A204.1 (cell line): ENCODE measurements at regions not wholly inside any gene's neighbourhood (a gene's known extent, or its start where the extent isn't known, plus 50 kb on each side); places are given as distances from the start of the nearest gene placed in this dataset.
A peak's percentile ranks its signal among the peaks of the same experiment; 100 is the strongest.

Experiments
- FAIRE-seq: peaks from 2 replicates; lab custom pipeline; 2012; peaks lifted over from hg19 to GRCh38; lab: Jason Lieb, UNC

DNA sequence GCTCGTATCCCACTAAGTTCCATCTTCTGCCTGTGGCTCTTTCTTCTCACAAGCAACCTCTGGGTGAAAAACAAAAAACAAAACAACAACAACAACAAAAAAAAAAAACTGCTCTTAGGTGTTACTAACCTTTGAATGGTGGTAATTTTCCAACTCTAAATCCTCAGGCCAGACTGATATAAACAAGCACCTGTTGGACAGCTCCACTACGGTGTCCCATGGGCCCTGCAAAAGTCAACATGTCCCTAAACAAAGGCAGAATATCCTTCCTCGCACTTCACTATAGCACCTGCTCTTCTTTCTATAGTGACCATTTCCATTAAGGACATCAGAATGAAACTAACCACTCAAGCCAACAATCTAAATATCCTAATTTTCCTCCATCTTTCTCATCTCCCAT is 54.6 kb upstream of the PARM1 start:
- no peak for FAIRE-seq

DNA sequence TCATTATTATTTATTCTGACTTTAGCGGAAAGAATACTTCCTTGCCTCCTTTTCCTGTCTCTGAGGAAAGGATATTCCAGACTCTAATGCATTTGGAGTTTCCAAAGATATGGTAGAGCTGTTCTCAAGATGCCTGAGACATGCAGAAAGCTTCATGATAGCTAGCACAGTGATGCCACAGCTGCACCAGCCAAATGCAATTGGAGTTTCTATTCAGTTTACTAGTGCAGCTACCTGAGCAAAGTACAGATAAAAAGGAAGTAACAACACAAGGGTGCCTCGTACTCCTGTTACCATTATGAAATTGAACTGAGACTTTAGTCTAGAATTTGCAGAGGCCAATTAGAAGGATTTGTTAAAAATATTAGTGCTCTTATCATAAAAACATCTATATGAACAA is 57.5 kb upstream of the PARM1 start:
- no peak for FAIRE-seq

DNA sequence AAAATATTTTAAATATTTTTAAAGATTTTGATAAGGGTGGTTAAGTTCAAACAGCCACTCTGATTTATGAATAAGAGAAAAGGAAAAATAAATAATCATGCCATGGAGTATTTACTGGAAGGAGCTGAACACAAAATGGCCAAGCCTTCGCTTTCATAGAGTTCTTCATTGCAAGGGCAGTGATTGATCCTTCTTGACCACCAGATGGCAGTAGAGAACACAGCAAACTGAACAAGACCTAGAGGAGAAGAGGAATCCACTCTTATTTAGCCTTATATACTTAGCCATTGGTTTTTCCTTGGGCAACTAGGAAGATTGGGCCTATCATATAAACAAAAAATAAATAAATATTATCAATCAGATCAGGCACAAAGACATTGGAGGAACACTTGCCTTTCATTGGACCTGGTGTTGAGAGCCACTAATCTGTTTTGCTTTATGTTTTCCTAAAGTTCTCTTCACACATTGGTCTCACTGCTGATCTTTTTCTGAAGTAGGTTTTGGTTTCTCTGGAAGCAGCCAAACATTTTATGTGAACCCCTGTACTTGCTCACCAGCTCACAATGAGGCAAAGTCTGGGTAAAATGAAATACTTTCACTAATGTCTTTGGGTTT is 58.1 kb upstream of the PARM1 start:
- FAIRE-seq, result peak; percentile 91

GRCh38 chr4:74873545-74874301 is 59.2 kb upstream of the PARM1 start:
- FAIRE-seq, result no peak

GRCh38 chr4:74858921-74859562 is 64.7 kb upstream of the BTC start:
- no peak for FAIRE-seq

DNA sequence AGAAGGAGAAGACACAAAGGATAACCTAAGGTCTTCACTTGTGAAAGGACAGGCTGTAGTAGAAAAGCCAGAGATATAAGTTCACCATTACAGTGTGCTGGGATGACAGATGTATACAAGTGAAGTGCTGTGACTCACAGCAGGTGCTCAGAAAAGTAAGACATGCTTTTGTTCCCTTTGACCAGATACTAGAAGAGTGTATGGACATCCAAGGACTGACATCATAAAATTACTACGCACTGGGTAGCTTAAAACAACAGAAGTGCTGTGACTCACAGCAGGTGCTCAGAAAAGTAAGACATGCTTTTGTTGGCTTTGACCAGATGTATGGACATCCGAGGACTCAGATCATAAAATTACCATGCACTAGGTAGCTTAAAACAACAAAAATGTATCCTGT is 61.6 kb upstream of the BTC start:
- no peak for FAIRE-seq

- FAIRE-seq, result no peak
Measured at GRCh38 chr4:74848774-74849173, 54.5 kb upstream of the BTC start.

GRCh38 chr4:74845834-74846233 is 51.5 kb upstream of the BTC start:
- FAIRE-seq, result no peak
